RWPE1 (cell line): ENCODE measurements at regions not wholly inside any gene's neighbourhood (a gene's known extent, or its start where the extent isn't known, plus 50 kb on each side); places are given as distances from the start of the nearest gene placed in this dataset.

Experiments
- CTCF ChIA-PET: fragments of 350-600 bp; sonication (Branson Sonifier 250); formaldehyde crosslinking; extraction: SDS; loops from one replicate; lab custom pipeline; 2021; lab: Yijun Ruan, JAX
- POLR2A ChIA-PET: fragments of 400-600 bp; formaldehyde crosslinking; extraction: SDS; loops from one replicate; lab custom pipeline; 2020; ENCODE audit warnings: antibody characterized with exemption; ENCODE audit not compliant: low non-redundant PET; lab: Yijun Ruan, JAX
- DNase-seq: peaks from one replicate; pipeline ENCODE4 v3.0.0; 2012; ENCODE audit warnings: low spot score
- H3K27ac ChIP-seq: fragments of 450-650 bp; 2 replicates; pipeline ENCODE4 v1.5.1; 2017
- CTCF ChIP-seq: fragments of 450-650 bp; conservative IDR thresholded peaks from 2 replicates; pipeline ENCODE4 v1.5.1; 2017; ENCODE audit warnings: low read depth, mild to moderate bottlenecking

DNA sequence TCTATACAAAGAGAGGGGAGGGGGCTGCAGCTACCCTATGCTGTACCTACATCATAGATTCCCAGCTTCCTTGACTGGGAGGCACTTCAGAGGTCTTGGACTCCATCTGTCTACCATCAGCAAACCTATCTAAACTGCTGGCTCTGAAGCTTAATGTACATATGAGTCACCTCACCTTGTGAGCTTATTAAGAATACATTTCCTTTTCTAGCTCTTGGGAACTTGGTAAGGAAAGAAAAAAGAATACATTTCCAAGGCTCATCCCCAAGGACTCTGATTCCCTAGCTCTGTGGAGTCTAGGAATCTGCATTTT lies 50.0 kb upstream of the PRELP start:
- CTCF ChIA-PET = interaction anchor here (0.5 to 1.0 kb wide), 4 partner anchors 22 to 634 kb away, joined by 3 to 6 read pairs (median 4); no protein-coding TSS in a partner anchor
- POLR2A ChIA-PET = no interaction called here
- H3K27ac ChIP-seq = no peak overlapping the region
- TF ChIP-seq CTCF = no peak
- DNase-seq = peak; percentile 33
